ENCODE measurements at regions not wholly inside any gene's neighbourhood (a gene's known extent, or its start where the extent isn't known, plus 50 kb on each side); places are given as distances from the start of the nearest gene placed in this dataset.

- no peak for ATAC-seq
- TF ChIP-seq ZC3H10 (CRISPR knock-in tag; IDR thresholded peaks at IDR 0.05), result no peak
- TF ChIP-seq ZNF565 (CRISPR knock-in tag; conservative IDR thresholded peaks at IDR 0.05; ENCODE audit: low read depth), result no peak
- no peak for TF ChIP-seq ZFP3 (CRISPR knock-in tag; IDR thresholded peaks at IDR 0.05)
- TF ChIP-seq POU6F1 (CRISPR knock-in tag; IDR thresholded peaks at IDR 0.05; ENCODE audit: borderline replicate concordance, low read depth), result no peak
- no peak for TF ChIP-seq CREB5 (CRISPR knock-in tag; IDR thresholded peaks at IDR 0.05; ENCODE audit: low read depth)
- TF ChIP-seq RARB (CRISPR knock-in tag; IDR thresholded peaks at IDR 0.05), result no peak
- TF ChIP-seq CSRNP3 (CRISPR knock-in tag; IDR thresholded peaks at IDR 0.05), result no peak
Measured at GRCh38 chr5:68966596-68966995, 127.2 kb upstream of the SLC30A5 start.

GRCh38 chr5:68968429-68968828 lies 125.4 kb upstream of the SLC30A5 start:
- TF ChIP-seq ZNF565 (CRISPR knock-in tag; conservative IDR thresholded peaks at IDR 0.05; ENCODE audit: low read depth), result no peak
- no peak for TF ChIP-seq SNAI2 (CRISPR knock-in tag; IDR thresholded peaks at IDR 0.05)
- TF ChIP-seq TCF4 (CRISPR knock-in tag; IDR thresholded peaks at IDR 0.05; ENCODE audit: borderline replicate concordance), result no peak
- TF ChIP-seq ISL1 (CRISPR knock-in tag; IDR thresholded peaks at IDR 0.05), result no peak
- no peak for TF ChIP-seq BACH2 (CRISPR knock-in tag; IDR thresholded peaks at IDR 0.05; ENCODE audit: borderline replicate concordance)
- TF ChIP-seq PATZ1 (CRISPR knock-in tag; IDR thresholded peaks at IDR 0.05; ENCODE audit: borderline replicate concordance), result no peak
- TF ChIP-seq ZNF70 (CRISPR knock-in tag; IDR thresholded peaks at IDR 0.05), result no peak
- TF ChIP-seq TSHZ2 (CRISPR knock-in tag; IDR thresholded peaks at IDR 0.05), result no peak
- TF ChIP-seq CREB5 (CRISPR knock-in tag; IDR thresholded peaks at IDR 0.05; ENCODE audit: low read depth), result no peak
- TF ChIP-seq ARNTL (CRISPR knock-in tag; IDR thresholded peaks at IDR 0.05; ENCODE audit: borderline replicate concordance, low read depth), result no peak
- no peak for ATAC-seq

- TF ChIP-seq GLIS3 (CRISPR knock-in tag; IDR thresholded peaks at IDR 0.05) (no peak), TCF4 (CRISPR knock-in tag; IDR thresholded peaks at IDR 0.05; ENCODE audit: borderline replicate concordance) (no peak)
- ATAC-seq, result no peak
Measured at GRCh38 chr5:68970617-68971016, 123.2 kb upstream of the SLC30A5 start.

- TF ChIP-seq ZNF565 (CRISPR knock-in tag; conservative IDR thresholded peaks at IDR 0.05; ENCODE audit: low read depth) (no peak), ZFP30 (CRISPR knock-in tag; IDR thresholded peaks at IDR 0.05) (no peak), ARNTL (CRISPR knock-in tag; IDR thresholded peaks at IDR 0.05; ENCODE audit: borderline replicate concordance, low read depth) (no peak), CREB5 (CRISPR knock-in tag; IDR thresholded peaks at IDR 0.05; ENCODE audit: low read depth) (no peak), PPARA (CRISPR knock-in tag; IDR thresholded peaks at IDR 0.05; ENCODE audit: borderline replicate concordance) (no peak)
- no peak for ATAC-seq
Measured at GRCh38 chr5:68973696-68974095, 120.1 kb upstream of the SLC30A5 start.

Data from SK-N-SH treated with all-trans-retinoic acid at 6 μM for 48 hours (cell line).